Limb (tissue), 2 donors: ENCODE measurements at regions not wholly inside any gene's neighbourhood (a gene's known extent, or its start where the extent isn't known, plus 50 kb on each side); places are given as distances from the start of the nearest gene placed in this dataset.
A peak's percentile ranks its signal among the peaks of the same experiment; 100 is the strongest.

Experiments
- DNase-seq, 2 donors: peaks; one replicate each; pipeline ENCODE4 v3.0.0-alpha.2; 2016; ENCODE audit errors: extremely low spot score in 2 of 2

DNA sequence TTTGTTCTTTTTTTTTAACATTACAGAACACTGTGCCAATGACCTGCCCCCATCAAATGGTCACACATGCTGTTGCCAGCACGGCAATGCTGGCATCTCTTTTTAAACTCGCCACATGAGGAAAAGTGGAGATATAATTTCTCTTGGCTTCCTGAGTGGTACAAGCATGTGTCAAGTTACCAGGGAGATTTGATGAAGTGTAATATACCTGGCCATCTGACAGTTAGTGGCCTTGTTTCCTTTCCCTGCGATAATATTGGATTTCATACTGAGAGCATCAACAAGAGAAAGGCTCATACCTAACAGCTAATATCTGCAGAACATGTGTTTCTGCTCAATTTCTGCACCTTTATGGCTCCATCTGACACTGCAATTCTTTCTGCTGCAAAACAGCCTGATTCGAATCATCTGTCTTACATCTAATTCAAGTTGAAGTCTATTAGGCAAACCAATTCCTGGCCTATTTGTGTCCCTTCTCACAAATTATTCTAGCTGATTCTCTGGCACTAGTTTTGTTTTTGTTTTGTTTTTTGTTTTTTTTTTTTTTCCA is 519.5 kb downstream of the PREX1 start:
- DNase-seq = no peak

DNA sequence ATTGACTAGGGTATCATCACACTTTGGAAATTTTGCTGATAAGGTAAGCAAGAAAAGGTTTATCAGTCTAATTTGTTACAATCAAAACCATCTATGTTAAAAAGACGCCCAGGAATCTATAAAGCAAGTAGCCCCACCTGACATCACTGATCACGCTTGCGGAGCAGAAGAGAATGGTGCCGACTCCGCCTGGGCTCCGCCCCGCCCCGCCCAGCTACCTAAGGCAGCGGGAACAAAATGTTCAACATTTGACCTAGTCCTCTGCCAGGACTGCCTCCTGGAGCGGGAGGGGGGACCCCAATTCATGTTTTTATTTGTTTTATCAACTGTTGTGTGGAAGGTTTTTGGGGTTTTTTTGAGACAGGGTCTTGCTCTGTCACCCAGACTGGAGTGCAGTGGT is 520.5 kb downstream of the PREX1 start:
- no peak for DNase-seq

DNA sequence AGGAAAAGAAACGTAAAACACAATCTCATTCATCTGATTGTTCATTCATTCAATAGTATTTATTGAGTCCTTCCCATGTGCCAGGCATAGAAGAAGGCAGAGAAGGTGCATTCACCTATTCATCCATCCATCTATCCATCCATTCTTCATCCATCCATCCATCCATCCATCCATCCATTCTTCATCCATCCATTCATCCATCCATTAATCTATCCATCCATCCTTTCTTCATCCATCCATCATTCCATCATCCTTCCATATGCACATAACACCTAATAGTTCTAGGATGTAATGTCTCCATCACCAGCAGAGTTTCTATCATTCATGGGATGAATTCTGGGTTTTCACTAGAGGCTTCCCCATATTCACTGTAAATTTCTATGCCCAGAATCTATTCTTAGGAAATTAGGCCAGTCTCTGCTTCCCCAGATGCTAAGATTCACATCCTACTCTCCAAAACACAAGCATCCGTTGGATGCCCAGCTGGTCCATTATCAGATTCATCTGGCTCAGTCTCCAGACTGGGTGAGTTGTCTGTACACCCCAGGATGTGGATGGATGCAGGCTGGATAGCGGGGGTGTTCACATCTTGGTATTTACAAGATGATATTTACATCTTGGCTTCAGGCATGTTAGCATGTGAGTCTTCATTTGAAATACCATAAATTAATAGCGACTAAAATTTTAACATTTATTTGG is 517.7 kb upstream of the SULF2 start:
- DNase-seq = no peak

DNA sequence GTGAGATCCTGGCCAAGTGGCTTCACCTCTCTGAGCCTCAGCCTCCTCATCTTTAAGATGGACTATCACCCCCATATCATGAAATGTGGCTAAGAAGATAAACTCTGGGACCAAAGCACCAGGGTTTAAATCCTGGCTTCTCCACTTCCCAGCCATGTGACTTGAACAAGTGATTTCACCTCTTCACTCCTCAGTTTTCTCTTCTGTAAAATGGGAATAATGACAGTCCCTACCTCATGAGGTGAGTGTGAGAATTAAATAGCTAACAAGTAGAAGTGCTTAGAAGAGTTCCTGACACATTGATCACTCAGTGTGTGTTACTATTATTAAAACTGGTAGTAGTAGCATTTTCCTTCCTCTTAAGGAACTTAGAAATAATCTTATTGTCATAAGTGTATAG is 516.9 kb upstream of the SULF2 start:
- no peak for DNase-seq

DNA sequence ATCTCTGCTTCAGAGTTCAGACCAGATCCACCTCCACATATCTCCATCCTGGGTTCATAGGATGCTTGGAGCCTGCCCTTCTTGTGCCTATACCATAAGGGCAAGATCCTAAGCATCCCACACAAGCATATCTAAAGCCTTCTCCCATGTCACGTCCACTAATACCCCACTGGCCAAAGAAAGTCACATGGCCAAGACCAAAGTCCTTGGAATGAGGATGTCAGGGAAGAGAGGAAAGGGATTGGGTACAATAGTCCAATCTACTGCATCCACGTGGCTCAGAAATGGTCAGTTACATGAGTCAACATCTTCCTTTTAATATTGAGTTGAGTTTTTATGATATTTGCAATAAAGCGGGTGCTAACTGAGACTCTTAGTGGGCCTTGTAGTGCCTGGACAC is 515.9 kb upstream of the SULF2 start:
- no peak for DNase-seq

DNA sequence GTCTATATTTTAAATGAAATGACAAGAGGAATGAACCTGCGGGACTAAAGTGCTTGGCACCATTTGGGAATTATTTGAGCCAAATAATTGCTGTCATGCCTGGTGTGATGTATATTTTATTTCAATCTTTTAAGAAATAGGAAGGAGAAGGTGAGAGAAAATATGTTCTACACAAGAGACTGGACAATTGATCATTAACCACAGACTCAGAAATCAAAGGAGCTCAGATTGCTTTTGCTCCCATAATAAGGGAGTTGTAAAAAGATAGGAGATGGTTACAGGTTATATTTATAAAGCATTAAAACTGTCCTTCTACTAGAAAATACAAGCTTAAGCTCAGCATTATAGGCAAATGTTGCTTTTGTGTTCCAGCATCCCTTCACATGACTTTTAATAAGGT is 515.2 kb upstream of the SULF2 start:
- no peak for DNase-seq

DNA sequence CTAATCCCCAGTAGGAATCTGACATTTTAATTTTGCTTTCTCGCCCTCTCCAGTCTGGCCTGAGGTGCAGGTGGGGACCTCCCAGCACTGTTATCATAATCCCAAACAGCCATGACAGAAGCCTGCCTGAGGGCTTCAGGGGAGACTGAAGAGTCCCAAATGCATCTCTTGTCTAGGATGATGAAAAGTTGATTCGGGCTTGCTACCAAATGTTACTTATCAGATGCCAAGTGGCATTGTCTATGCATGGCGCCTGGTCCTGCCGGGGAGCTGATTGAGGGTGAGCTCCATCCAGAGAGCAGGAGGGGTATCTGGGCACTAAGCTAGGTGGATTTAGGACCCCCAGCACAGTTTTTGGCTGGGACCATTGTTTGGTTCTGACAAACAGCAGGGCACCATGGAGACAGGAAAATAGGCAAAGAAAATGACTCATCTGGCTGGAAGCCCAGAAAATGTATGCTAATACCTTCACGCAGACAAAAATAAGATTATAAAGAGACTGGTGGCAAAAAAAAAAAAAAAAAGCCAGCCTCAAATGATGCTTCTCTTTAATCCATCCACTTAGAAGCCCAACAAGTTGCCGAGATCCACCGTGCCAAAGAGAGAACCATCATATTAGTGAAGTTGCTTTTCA is 513.7 kb upstream of the SULF2 start:
- peak; percentile 59 to 83 for DNase-seq

DNA sequence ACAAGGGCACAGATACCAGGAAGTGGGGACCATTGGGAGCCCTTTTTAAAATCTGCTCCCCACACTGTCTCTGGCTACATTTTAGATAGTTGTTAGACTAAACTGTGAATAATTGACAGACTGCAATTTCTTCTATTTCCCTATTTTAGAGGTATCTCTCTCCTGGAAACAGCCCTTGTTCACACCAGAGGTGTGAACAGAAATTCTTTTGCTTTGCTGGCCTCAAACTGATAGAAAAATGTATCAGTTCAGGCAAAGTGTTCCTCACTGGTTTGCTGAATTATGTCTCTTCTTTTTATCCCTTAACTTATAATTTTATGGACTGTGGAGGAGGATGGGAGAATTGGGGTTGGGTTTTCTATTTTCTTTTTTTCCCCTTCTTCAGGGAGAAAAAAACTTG is 513.2 kb upstream of the SULF2 start:
- no peak for DNase-seq

DNA sequence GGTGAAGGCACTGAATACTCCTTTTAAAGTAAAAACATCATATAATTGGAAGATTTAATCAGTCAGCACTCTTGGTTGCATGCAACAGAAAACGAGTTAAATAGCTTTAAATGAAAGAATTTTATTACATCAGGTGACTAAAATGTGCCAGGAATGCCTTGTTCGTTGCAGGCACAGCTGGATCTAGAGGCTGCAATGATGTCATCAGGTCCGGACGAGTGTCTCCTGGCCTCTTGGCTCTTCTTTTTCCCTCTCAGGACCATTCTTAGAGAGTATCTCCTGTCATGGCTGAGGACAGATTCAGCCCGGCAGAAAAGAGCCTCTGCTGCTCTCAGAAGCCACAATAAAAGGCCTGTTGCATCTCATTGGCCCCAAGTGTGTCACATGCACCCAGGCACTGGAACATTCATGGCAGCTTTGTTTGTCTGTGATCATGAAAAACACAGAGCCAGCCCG is 510.7 kb upstream of the SULF2 start:
- no peak for DNase-seq

DNA sequence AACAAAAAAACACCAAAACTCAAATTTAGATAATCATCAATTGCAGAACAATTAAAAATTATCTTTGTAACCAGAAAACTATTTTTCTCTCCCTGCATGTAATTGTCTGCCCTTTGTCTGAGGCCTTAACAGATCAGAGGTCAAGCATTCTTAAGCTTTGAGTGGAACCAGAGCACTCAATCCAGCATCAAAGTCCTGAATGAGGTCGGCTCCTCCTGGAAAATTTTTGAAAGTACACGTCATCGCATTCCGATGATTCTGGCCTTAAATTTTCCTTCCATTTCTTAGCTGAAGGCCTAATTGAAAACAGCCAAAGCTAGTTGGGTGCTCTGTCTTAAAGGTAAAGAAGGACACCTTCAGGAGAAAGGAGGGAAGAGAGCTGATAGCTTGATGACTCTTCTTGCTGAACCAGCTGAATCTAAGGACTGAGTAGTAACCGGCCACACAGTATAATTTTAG is 510.2 kb upstream of the SULF2 start:
- peak in 1 of 2 donors; percentile 83 for DNase-seq

DNA sequence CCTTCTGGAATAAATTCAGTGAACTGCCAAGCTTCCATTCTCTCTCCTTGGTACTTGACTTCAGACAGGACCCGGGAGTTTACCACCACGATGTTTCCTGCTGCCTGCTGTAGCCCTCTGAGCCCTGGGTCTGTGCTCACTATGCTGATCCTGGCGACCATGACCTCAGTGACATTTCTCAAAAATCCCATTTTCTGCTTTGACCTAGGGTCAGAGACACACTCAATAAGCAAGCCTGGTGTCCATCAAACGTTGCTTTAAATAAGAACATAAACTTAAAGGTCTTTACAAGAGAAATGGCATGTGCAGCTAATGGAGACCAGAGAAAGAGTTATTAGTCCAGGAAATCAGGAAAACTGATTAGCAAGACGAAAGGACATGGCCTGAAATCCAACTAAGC is 509.7 kb upstream of the SULF2 start:
- DNase-seq = no peak

DNA sequence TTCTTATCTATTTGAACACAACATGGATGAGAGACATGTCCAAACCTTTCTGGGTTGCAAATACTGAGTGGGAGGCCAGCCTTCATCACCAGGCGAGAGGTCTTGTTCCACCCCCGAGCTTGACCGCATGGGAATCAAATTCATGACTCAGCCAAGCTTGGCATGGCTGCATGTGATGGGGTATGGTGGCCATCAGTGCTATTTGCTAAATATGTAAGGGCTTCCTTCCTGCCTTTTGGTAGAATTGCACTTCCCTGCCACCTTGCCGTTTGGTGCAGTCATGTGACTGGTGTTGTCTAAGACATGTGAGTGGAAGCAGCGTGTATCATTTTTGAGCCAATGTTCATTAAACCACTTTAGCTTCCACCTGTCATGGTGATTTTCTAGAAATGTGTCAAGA is 508.9 kb upstream of the SULF2 start:
- DNase-seq = no peak

DNA sequence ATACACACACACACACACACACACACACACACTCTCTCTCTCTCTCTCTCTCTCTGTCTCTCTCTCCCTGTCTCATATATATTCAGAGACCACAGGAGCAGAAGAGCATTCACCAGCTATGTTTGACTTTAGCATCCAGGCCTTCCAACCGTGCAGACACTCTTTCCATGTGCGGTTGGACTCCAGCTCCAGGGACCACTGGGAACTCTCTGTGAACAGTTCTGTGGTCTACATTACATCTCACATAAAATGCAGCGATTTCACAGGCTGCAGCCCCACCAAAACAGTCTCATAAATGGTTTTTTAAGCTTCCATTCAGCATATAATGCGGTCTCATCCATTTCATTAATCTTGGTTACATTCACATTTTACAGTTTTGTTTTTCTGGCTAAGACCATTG is 508.4 kb upstream of the SULF2 start:
- DNase-seq = no peak

DNA sequence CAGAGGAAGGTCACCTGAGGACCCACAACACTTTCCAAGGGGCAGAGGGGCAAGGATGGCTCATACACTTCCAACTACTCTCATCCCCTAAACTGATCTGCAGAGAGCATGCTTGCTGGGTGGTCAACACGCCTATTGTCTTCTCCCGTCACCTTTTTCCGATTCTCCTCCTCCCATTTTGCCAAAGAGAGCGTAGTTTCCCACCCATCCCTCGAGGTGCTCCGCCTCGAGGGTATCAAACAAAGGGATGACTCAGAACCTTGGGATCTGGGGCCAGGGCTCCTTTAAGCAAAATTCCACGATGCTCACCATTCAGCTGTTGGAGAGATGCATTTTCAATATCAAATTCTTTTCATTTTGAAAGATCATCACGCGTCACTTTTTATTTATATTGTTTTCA is 507.5 kb upstream of the SULF2 start:
- no peak for DNase-seq

DNA sequence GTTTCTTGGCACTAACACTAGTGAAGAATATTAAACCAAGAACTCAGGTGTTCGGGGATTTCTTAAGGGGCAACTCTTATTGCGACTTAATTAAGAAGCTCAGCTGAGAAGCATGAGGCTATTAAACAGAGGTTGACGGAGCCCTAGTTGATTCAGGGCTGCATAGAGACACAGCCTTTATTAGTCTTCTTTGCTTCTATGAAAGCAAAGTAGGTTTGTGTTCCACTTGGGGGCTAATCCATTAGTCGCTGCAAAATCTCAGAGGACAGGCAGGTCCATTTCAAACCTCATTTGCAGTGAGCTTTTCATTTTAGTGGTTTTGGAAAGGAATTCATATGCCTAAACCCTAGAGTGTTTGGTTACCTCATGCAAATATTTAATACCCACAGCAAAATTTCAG is 506.6 kb upstream of the SULF2 start:
- DNase-seq = no peak

DNA sequence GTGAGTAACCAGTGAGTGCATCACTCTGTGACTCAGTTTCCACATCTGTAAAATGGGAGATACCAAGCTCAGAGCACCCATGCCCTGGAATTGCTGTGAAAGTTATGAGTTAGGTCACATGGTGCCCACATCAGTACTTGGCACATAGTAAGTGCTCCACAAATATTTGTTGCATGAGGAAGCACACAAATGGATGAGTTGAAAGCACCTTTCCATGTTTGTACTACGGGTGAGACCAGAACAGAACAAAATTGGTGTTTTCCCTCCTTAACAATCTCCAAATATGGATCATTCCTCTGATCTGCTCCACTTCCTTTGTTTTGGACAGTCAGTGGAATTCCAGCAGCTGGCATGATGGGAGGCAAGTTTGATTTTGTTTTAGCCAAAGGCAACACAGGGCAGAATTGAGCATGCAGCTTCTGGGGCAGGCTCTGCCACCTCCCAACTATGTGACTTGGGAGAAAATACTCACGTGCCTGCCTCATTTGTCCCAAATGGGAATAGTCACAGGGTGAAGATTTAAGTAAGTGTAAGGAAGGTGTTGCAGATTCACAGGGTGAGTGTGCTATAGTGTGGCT is 503.7 kb upstream of the SULF2 start:
- DNase-seq = no peak

DNA sequence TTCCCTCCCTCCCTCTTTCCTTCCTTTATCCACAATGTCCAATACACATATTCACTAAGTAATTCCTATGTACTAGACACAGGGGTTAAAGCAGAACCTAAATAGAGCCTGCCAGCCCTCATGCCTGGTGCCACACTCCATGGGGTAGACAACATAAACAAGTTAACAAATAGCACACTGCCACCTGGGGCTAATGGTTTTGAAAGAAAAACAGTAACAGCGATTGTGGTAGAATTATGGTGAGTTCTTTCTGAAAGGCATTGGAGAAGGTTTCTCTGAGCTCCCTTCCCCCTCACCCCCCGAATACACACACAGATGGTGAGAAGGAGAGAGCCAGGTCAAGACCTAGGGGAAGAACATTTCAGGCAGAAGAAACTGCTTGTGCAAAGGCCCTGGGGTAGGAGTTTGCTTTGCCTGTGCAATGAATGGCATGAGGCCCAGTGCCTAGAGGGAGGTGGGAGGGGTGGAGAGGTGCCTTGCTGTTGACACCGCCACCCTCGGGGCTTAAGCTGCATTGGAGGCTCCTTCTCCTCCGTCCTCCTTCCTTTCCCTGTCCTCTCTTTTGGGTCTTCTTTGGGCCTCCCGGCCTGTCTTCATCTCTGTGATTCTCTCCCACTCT is 502.4 kb upstream of the SULF2 start:
- no peak for DNase-seq

DNA sequence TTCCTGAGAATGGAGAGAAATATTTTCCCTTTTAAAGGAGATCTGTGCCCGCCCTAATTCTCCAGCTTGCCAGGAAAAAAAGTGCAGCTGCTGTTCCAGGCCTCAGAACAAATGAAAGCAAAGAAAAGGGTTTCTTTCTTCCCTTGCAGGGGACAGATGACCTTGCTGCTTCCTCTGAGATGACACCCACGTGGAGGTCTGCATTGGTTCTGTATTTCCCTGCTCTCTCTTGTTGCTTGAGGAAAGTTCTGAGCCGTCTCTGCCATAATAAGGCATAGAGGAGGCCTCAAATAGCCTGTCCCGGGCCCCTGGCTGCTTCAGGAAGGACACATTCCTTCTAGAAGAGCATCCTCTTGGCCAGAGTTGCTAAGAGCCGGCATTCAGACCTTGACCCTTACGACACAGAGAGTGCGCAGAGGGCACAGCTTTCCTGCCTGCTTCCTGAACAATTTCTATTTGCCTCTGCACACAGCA is 501.8 kb upstream of the SULF2 start:
- peak in 1 of 2 donors; percentile 68 for DNase-seq

DNA sequence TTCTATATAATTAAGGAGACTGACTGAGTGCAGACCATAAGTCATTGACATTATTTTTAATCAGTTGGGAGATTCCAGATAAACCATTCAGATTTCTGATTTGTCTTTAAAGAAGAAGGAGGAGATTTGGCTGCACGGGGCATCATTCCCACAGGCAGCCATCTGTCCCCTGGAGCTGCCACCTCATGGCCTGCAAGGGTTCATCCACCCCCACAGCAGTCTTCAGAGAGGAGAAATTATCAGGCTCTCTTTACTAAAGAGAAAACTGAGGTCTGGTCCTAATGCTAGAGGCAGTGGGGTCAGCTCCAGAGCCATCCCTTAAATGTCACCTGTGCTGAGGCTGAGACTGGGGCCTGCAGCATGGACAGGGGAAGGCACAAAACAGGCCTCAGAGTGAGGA is 501.3 kb upstream of the SULF2 start:
- no peak for DNase-seq

DNA sequence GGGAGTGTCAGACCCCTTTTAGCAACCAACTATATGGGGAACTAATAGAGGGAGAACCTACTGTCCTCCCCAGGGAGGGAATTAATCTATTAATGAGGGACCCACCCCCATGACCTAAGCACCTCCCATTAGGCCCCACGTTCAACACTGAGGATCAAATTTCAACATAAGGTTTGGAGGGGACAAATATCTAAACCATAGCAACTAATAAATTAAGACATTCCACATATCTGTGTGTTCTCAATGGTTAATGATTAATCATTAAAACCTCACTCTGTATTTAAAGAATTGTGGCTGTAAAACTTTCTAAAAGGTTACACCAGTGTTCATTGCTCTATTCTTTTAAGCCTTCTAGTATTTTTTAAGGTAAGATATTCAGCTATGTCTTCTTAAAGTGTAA is 500.4 kb upstream of the SULF2 start:
- no peak for DNase-seq

DNA sequence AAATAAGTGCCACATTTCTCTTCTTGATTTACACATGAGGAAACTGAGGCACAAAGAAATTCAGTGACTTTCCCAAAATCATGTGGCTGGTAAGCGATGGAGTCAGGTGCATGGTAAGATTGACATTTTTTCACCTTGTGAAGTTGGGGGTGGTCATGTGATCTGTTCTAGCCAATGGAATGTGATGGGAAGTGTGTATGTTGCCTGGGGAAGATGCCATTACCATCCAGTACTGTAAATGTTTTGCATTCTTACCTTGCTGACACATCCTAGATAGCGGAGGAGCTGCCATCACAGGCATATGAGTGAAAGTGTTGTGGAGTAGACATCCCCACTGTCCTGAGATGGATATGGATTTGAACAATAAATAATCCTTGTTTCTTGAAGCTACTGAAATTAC is 499.6 kb upstream of the SULF2 start:
- no peak for DNase-seq

DNA sequence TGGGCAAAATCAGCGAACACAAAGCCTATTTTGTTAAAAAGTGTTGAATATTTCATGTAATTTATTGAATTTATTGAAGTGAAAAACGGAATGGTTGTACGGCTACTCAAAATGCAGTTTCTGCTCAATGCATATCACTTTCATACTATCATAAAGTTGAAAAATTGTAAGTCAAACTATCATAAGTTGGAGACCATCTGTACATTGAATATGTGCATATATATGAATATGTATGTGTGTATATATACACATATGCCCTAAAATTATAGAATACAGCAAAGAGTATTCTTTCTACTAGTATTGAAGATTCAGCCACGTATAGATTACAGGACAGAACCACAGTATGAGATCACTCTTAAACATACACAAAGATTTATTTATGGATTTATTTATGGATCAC is 499.0 kb upstream of the SULF2 start:
- no peak for DNase-seq
